ENCODE measurements at regions not wholly inside any gene's neighbourhood (a gene's known extent, or its start where the extent isn't known, plus 50 kb on each side); places are given as distances from the start of the nearest gene placed in this dataset.

- TF ChIP-seq CTCF (conservative IDR thresholded peaks at IDR 0.05 in 1 of 2, IDR thresholded peaks at IDR 0.05 in 1 of 2; ENCODE audit: extremely low read depth in 1 of 2, insufficient read depth in 1 of 2, low read depth in 1 of 2, low read length in 2 of 2) (no peak), EZH2 (IDR thresholded peaks at IDR 0.05; ENCODE audit: borderline replicate concordance, low read length) (no peak)
Observed at GRCh38 chr12:73656375-73656774, 881.3 kb upstream of the ATXN7L3B start.
